PC-3 (cell line): ENCODE measurements at regions not wholly inside any gene's neighbourhood (a gene's known extent, or its start where the extent isn't known, plus 50 kb on each side); places are given as distances from the start of the nearest gene placed in this dataset.

Experiments
- ATAC-seq: fragments of 200-7000 bp; cut with Tn5 transposase; 2 replicates; pipeline ENCODE4 v1.9.1; 2020; ENCODE audit warnings: mild to moderate bottlenecking, moderate library complexity
- BruUV-seq: library from RNA; stranded (reverse); fragments of 400-500 nt; replicated peaks from 2 replicates; lab custom pipeline; 2021; lab: Mats Ljungman, UMichigan
- CTCF ChIA-PET: fragments of 300-600 bp; sonication (Branson Sonifier 250); formaldehyde crosslinking; loops from one replicate; lab custom pipeline; 2022; ENCODE audit warnings: antibody characterized with exemption; lab: Charles Lee
- POLR2A ChIA-PET: fragments of 300-600 bp; sonication (Branson Sonifier 250); formaldehyde crosslinking; loops from one replicate; lab custom pipeline; 2022; ENCODE audit warnings: antibody characterized with exemption; ENCODE audit not compliant: unreplicated experiment; lab: Charles Lee
- DNase-seq: peaks from one replicate; pipeline ENCODE4 v3.0.0-alpha.2; 2015
- H2AFZ ChIP-seq: fragments of 300-600 bp; sonication (generic); 2 replicates; pipeline ENCODE4 v1.6.0; 2016; ENCODE audit warnings: antibody characterized with exemption, low read length
- H3F3A ChIP-seq: fragments of 300-600 bp; sonication (generic); one replicate; pipeline ENCODE4 v1.6.0; 2017; ENCODE audit warnings: antibody characterized with exemption, low read length, control low read depth, mild to moderate bottlenecking; ENCODE audit not compliant: unreplicated experiment
- H3K27ac ChIP-seq: fragments of 300-600 bp; sonication (generic); 2 replicates; pipeline ENCODE4 v1.5.1; 2016; ENCODE audit warnings: mild to moderate bottlenecking, low read length
- H3K27me3 ChIP-seq: fragments of 300-600 bp; sonication (generic); 2 replicates; pipeline ENCODE4 v1.6.1; 2016; ENCODE audit warnings: low read length, mixed read lengths
- H3K36me3 ChIP-seq: fragments of 300-600 bp; sonication (generic); 2 replicates; pipeline ENCODE4 v1.6.1; 2016; ENCODE audit warnings: low read depth, mixed run types, low read length, mixed read lengths
- H3K4me1 ChIP-seq: fragments of 300-600 bp; sonication (generic); 2 replicates; pipeline ENCODE4 v1.5.1; 2016; ENCODE audit warnings: low read length; ENCODE audit not compliant: insufficient read depth
- H3K4me2 ChIP-seq: fragments of 300-600 bp; sonication (generic); 2 replicates; pipeline ENCODE4 v1.6.0; 2016; ENCODE audit warnings: low read length
- H3K4me3 ChIP-seq: fragments of 300-600 bp; sonication (generic); 2 replicates; pipeline ENCODE4 v1.5.1; 2016; ENCODE audit warnings: mild to moderate bottlenecking, low read length, mixed read lengths
- H3K79me2 ChIP-seq: fragments of 300-600 bp; sonication (generic); 2 replicates; pipeline ENCODE4 v1.6.1; 2017; ENCODE audit warnings: low read length, mixed read lengths
- H3K9ac ChIP-seq: fragments of 300-600 bp; sonication (generic); 2 replicates; pipeline ENCODE4 v1.6.0; 2016; ENCODE audit warnings: mild to moderate bottlenecking, low read length
- H3K9me2 ChIP-seq: fragments of 300-600 bp; sonication (generic); replicated peaks from 2 replicates; pipeline ENCODE4 v1.6.1; 2016; ENCODE audit warnings: mixed run types, low read length, mixed read lengths
- H3K9me3 ChIP-seq: fragments of 300-600 bp; sonication (generic); 2 replicates; pipeline ENCODE4 v1.6.1; 2016; ENCODE audit warnings: low read length, mixed read lengths
- H4K20me1 ChIP-seq: fragments of 300-600 bp; sonication (generic); 2 replicates; pipeline ENCODE4 v1.6.1; 2016; ENCODE audit warnings: low read length, mixed read lengths
- CTCF ChIP-seq: fragments of 300-600 bp; sonication (generic); conservative IDR thresholded peaks from 2 replicates; pipeline ENCODE4 v1.5.1; 2017; ENCODE audit warnings: antibody characterized with exemption, low read depth, mild to moderate bottlenecking, low read length
- EZH2 ChIP-seq: fragments of 300-600 bp; sonication (generic); IDR thresholded peaks from one replicate; pipeline ENCODE4 v1.6.1; 2017; ENCODE audit warnings: antibody characterized with exemption, mild to moderate bottlenecking, low read length; ENCODE audit not compliant: unreplicated experiment
- EZH2phosphoT487 ChIP-seq: fragments of 300-600 bp; sonication (generic); IDR thresholded peaks from 2 replicates; pipeline ENCODE4 v1.6.1; 2018; ENCODE audit warnings: mild to moderate bottlenecking, antibody characterized with exemption, low read length, borderline replicate concordance
- intact Hi-C: fragments of 100-400 bp; cut with micrococcal nuclease; formaldehyde crosslinking; loops from 2 replicates; pipeline ENCODE4 v1.9.0; 2023

DNA sequence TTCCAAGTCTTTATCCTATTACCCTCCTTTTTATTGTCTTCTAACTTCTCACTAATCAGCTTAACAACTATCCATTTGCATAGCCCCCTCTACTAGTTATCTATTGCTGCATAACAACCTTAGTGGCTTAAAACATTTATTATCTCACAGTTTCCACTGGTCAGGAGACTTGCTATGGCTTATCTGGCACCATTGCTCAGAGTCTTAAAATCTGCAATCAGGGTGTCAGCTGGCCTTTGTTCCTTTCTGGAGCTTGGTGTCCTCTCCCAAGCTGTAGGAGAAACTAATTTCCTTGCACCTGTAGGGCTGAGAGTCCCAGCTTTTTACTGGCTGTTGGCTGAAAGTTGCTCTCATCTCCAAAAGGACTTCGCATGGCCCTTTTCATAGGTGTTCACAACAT is 137.0 kb upstream of the SMIM31 start:
- Histone ChIP-seq H3K4me2 (no peak overlapping the region), H3K9ac (no peak overlapping the region), H3K4me1 (no peaks in the 10 kb centered on the region), H3K9me2 (no peaks in the 10 kb centered on the region), H3F3A (no peaks in the 10 kb centered on the region), H3K27ac (no peak overlapping the region), H3K27me3 (no peaks in the 10 kb centered on the region), H3K36me3 (no peaks in the 10 kb centered on the region), H3K9me3 (no peaks in the 10 kb centered on the region), H2AFZ (no peak overlapping the region), H3K4me3 (no peak overlapping the region), H3K79me2 (no peaks in the 10 kb centered on the region), H4K20me1 (no peaks in the 10 kb centered on the region)
- ChIA-PET POLR2A (no interaction called here), CTCF (no interaction called here)
- BruUV-seq: no TSS peak
- no peak for ATAC-seq
- DNase-seq: no peak
- intact Hi-C loops: no loop called here
- TF ChIP-seq EZH2 (no peak), EZH2phosphoT487 (no peak), CTCF (no peak)

GRCh38 chr4:164617426-164617825 is 136.5 kb upstream of the SMIM31 start:
- Histone ChIP-seq H3K4me1 (no peaks in the 10 kb centered on the region), H2AFZ (no peak overlapping the region), H4K20me1 (no peaks in the 10 kb centered on the region), H3K4me2 (no peak overlapping the region), H3K27ac (no peak overlapping the region), H3F3A (no peaks in the 10 kb centered on the region), H3K36me3 (no peaks in the 10 kb centered on the region), H3K79me2 (no peaks in the 10 kb centered on the region), H3K9me2 (no peaks in the 10 kb centered on the region), H3K4me3 (no peak overlapping the region), H3K9ac (no peak overlapping the region), H3K27me3 (no peaks in the 10 kb centered on the region), H3K9me3 (no peaks in the 10 kb centered on the region)
- no TSS peak for BruUV-seq
- intact Hi-C loops: no loop called here
- ChIA-PET CTCF (no interaction called here), POLR2A (no interaction called here)
- ATAC-seq (no peak), DNase-seq (no peak)
- TF ChIP-seq EZH2: no peak
- no peak for TF ChIP-seq CTCF
- no peak for TF ChIP-seq EZH2phosphoT487

GRCh38 chr4:164617911-164618310 is 136.0 kb upstream of the SMIM31 start:
- Histone ChIP-seq H3K4me3 (no peak overlapping the region), H4K20me1 (no peaks in the 10 kb centered on the region), H3K79me2 (no peaks in the 10 kb centered on the region), H3K27ac (no peak overlapping the region), H3K36me3 (no peaks in the 10 kb centered on the region), H3K9ac (no peak overlapping the region), H3K4me2 (no peak overlapping the region), H3K27me3 (no peaks in the 10 kb centered on the region), H3K9me3 (no peaks in the 10 kb centered on the region), H2AFZ (no peak overlapping the region), H3F3A (no peaks in the 10 kb centered on the region), H3K9me2 (no peaks in the 10 kb centered on the region), H3K4me1 (no peaks in the 10 kb centered on the region)
- intact Hi-C loops: no loop called here
- no peak for DNase-seq
- BruUV-seq: no TSS peak
- no peak for ATAC-seq
- ChIA-PET CTCF (no interaction called here), POLR2A (no interaction called here)
- TF ChIP-seq EZH2 (no peak), EZH2phosphoT487 (no peak), CTCF (no peak)
